Psoas muscle (tissue), 7 donors: ENCODE measurements at regions not wholly inside any gene's neighbourhood (a gene's known extent, or its start where the extent isn't known, plus 50 kb on each side); places are given as distances from the start of the nearest gene placed in this dataset.

Source experiments
- ATAC-seq, 4 donors: fragments of 200-7000 bp; cut with Tn5 transposase; one replicate each; pipeline ENCODE4 v1.9.1; 2020; ENCODE audit warnings: moderate library complexity in 3 of 4, mild to moderate bottlenecking in 2 of 4
- DNase-seq, 2 donors: peaks; one replicate each; pipeline ENCODE4 v3.0.0-alpha.2; 2020
- H3K27ac ChIP-seq: fragments of 200-600 bp; one replicate; pipeline ENCODE4 v1.8.0; 2022
- H3K27me3 ChIP-seq, 3 donors: fragments of 200-600 bp in 1 of 3; one replicate each; pipeline versions ENCODE4 v1.6.1 to v1.8.0; 2013 to 2022; ENCODE audit warnings: low read length in 2 of 3, mild to moderate bottlenecking in 2 of 3, moderate library complexity in 1 of 3; ENCODE audit not compliant: insufficient read depth in 3 of 3
- H3K36me3 ChIP-seq, 2 donors: fragments of 200-600 bp in 1 of 2; one replicate each; pipeline versions ENCODE4 v1.6.1 to v1.8.0; 2013 to 2022; ENCODE audit warnings: low read depth in 1 of 2, mild to moderate bottlenecking in 1 of 2, moderate library complexity in 1 of 2; ENCODE audit not compliant: insufficient read depth in 1 of 2
- H3K4me1 ChIP-seq: fragments of 200-600 bp; one replicate; pipeline ENCODE4 v1.8.0; 2022
- H3K4me3 ChIP-seq: fragments of 200-600 bp; one replicate; pipeline ENCODE4 v1.8.0; 2022; ENCODE audit warnings: mild to moderate bottlenecking
- H3K9me3 ChIP-seq: fragments of 200-600 bp; one replicate; pipeline ENCODE4 v1.8.0; 2022
- WGBS, 3 donors: extraction: QIAGEN DNeasy Blood & Tissue Kit; methylation state at CpG; one replicate each; pipeline versions ENCODE4 v1.1.6 to v1.1.7; 2013; 5-methylcytosine and 5-hydroxymethylcytosine counted together
- intact Hi-C, 2 donors: fragments of 100-400 bp; cut with DNase I; formaldehyde crosslinking; loops; one replicate each; pipeline versions ENCODE4 v1.11.0 to v1.14.2; 2022
- TF ChIP-seq, protein P1 (sequence below): fragments of 200-600 bp; IDR thresholded peaks from one replicate; pipeline ENCODE4 v1.8.0; 2022; ENCODE audit warnings: antibody characterized with exemption
- donor health status: healthy with polysubstance abuse.
- donor health status: DM: no; HTN: no; CAD: no; lungs with moderate emphysema.
- donor health status: Bipolar disorder and iron deficiency.
- donor health status: healthy.
- donor health status: DM: yes; HTN: yes; CAD: no.
- donor health status: DM: no; HTN: no; CAD: no.
- donor health status: DM: yes; HTN: yes; CAD: no.

DNA sequence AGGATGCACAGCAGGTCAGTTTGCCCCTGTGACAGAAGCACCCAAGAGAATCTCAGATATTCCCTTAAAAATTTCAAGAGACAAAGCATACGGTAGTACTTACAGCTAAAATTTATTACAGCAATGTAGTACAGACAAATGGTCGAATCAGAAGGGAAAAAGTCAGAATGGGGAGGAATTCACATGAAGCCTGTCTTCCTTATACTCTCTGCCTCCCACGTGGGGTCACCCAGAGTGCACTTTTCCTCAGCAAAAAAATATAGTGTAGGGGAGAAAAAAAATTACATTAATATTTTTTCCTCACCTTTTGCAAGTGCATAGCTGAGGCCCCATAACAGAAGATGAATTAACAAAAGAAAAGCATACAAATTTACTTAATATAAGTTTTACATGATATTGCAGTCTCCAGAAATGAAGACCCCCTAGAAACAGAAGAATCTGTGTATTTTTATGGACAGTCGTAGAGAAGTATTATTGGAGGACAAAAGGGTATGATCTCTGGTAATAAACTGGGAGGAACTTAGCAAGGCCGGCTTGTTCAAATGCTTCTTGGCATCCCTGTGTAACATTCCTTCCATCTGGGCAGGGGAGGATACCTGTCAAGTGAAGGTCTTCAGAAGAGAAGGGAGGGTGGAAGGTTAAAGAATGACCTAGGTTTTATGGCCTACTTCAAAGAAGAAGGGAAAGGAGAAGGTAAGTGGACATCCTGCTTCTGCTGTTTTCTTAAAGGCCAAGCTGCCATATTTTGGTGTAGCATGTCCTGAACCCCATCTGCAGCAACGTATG is 270.6 kb upstream of the MAGI2 start:
- Histone ChIP-seq H3K4me3 (no peak overlapping the region), H3K9me3 (no peaks in the 10 kb centered on the region), H3K4me1 (no peaks in the 10 kb centered on the region), H3K36me3 (no peaks in the 10 kb centered on the region), H3K27me3 (no peaks in the 10 kb centered on the region), H3K27ac (no peak overlapping the region)
- no peak for DNase-seq
- TF ChIP-seq, protein P1, sequence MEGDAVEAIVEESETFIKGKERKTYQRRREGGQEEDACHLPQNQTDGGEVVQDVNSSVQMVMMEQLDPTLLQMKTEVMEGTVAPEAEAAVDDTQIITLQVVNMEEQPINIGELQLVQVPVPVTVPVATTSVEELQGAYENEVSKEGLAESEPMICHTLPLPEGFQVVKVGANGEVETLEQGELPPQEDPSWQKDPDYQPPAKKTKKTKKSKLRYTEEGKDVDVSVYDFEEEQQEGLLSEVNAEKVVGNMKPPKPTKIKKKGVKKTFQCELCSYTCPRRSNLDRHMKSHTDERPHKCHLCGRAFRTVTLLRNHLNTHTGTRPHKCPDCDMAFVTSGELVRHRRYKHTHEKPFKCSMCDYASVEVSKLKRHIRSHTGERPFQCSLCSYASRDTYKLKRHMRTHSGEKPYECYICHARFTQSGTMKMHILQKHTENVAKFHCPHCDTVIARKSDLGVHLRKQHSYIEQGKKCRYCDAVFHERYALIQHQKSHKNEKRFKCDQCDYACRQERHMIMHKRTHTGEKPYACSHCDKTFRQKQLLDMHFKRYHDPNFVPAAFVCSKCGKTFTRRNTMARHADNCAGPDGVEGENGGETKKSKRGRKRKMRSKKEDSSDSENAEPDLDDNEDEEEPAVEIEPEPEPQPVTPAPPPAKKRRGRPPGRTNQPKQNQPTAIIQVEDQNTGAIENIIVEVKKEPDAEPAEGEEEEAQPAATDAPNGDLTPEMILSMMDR, result no peak
- ATAC-seq, result no peak
- WGBS, 3 donors, result 24 to 30% (median 28%) methylated on average over 6 of the region's 6 CpGs
- intact Hi-C loops, result no loop called here

DNA sequence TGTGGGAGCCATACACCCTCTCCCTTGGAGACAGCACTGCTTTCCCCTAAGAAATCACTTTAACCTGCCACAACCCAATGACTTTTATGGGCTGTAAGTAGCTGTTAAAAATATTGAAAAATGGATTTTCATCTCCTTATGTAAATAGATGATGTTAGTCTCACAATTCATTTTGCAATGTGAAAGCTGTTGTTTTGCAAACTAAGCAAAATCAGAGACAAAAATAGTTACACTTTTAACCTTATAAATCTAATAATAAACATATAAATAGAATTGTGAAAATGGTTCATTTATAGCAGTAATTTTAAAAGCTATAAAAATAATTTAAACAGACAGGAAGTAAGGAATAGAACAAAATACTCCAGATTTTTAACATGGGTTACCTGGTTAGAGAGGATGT is 268.8 kb upstream of the MAGI2 start:
- no peaks in the 10 kb centered on the region for H3K4me1 ChIP-seq
- TF ChIP-seq, protein P1, result no peak
- H3K9me3 ChIP-seq, result no peaks in the 10 kb centered on the region
- DNase-seq (no peak), ATAC-seq (no peak)
- H3K36me3 ChIP-seq, result no peaks in the 10 kb centered on the region
- no peaks in the 10 kb centered on the region for H3K27me3 ChIP-seq
- intact Hi-C loops, result no loop called here
- H3K4me3 ChIP-seq, result no peak overlapping the region
- H3K27ac ChIP-seq, result no peak overlapping the region

DNA sequence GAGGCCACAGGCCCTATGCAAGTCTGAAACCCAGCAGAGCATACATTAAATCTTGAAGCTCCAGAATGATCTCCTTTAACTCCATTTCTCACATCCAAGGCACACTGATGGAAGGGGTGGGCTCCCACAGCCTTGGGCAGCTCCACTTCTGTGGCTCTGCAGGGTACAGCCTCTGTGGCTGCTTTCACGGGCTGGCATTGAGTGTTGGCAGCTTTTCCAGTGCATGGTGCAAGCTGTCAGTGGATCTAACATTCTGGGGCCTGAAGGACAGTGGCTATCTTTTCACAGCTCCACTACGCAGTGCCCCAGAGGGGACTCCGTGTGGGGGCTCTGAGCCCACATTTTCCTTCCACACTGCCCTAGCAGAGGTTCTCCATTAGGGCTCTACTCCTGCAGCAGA is 265.7 kb upstream of the MAGI2 start:
- intact Hi-C loops, result no loop called here
- no peaks in the 10 kb centered on the region for H3K36me3 ChIP-seq
- H3K27ac ChIP-seq, result no peak overlapping the region
- no peak for ATAC-seq
- TF ChIP-seq, protein P1, result no peak
- no peaks in the 10 kb centered on the region for H3K4me1 ChIP-seq
- H3K9me3 ChIP-seq, result no peaks in the 10 kb centered on the region
- H3K27me3 ChIP-seq, result no peaks in the 10 kb centered on the region
- DNase-seq, result no peak
- 64 to 79% (median 69%) methylated on average over 3 of the region's 3 CpGs for WGBS, 3 donors
- H3K4me3 ChIP-seq, result no peak overlapping the region

DNA sequence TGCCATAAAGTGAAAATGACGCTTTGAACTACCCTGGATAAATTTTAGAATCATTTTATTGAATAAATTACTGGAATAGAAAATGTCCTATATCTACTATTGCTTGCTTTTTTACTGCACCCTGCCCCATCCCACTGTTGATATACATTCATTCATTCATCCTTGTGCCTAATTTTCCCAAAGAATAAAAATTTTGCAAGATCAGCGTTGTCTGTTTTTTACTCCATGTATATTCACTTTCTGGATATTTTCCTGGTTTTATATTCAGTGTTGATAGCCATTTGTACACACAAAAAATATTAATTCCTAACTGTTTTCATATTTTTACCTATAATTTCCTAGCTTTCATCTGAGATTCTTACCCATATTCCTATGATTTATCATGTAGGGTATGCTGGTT is 262.9 kb upstream of the MAGI2 start:
- H3K4me3 ChIP-seq, result no peak overlapping the region
- TF ChIP-seq, protein P1, result no peak
- intact Hi-C loops, result no loop called here
- H3K27ac ChIP-seq, result no peak overlapping the region
- H3K9me3 ChIP-seq, result no peaks in the 10 kb centered on the region
- ATAC-seq (no peak), DNase-seq (no peak)
- WGBS, 3 donors, result 86 to 88% (median 87%) methylated on average over 2 of the region's 2 CpGs
- no peaks in the 10 kb centered on the region for H3K27me3 ChIP-seq
- H3K36me3 ChIP-seq, result no peaks in the 10 kb centered on the region
- H3K4me1 ChIP-seq, result no peaks in the 10 kb centered on the region

DNA sequence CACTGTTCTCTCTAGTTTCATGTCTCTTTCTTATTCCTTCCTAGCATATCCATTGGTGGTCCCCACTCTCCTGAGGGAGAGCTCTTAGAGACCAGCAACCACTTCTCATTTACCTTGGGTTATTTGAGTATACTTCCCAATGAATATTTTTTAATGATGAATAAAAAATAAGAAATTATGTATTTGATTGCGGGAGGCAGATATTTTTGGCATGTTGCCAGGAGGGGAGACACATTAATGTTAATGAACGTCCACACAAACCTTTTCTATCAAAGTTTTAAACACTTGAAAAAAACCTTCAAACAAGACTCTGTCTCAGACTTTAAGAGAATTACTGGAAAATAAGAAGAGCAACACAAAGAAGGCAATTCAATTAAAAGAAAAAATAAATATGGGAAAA is 260.6 kb upstream of the MAGI2 start:
- intact Hi-C loops, result no loop called here
- TF ChIP-seq, protein P1, result no peak
- Histone ChIP-seq H3K27ac (no peak overlapping the region), H3K9me3 (no peaks in the 10 kb centered on the region), H3K36me3 (no peaks in the 10 kb centered on the region), H3K4me3 (no peak overlapping the region), H3K4me1 (no peaks in the 10 kb centered on the region), H3K27me3 (no peaks in the 10 kb centered on the region)
- ATAC-seq (no peak), DNase-seq (no peak)
- WGBS, 3 donors, result 70 to 80% (median 72%) methylated on average over 2 of the region's 2 CpGs
